Loucy (cell line): ENCODE measurements at regions not wholly inside any gene's neighbourhood (a gene's known extent, or its start where the extent isn't known, plus 50 kb on each side); places are given as distances from the start of the nearest gene placed in this dataset.

Experiments used
- CTCF ChIP-seq: fragments of 200-600 bp; sonication (generic); conservative IDR thresholded peaks from 2 replicates; pipeline ENCODE4 v1.5.1; 2014; ENCODE audit warnings: mild to moderate bottlenecking, antibody characterized with exemption, low read length
- EZH2phosphoT487 ChIP-seq: fragments of 200-600 bp; IDR thresholded peaks from 2 replicates; pipeline ENCODE4 v1.6.1; 2018; ENCODE audit warnings: antibody characterized with exemption, mild to moderate bottlenecking, moderate library complexity, borderline replicate concordance

DNA sequence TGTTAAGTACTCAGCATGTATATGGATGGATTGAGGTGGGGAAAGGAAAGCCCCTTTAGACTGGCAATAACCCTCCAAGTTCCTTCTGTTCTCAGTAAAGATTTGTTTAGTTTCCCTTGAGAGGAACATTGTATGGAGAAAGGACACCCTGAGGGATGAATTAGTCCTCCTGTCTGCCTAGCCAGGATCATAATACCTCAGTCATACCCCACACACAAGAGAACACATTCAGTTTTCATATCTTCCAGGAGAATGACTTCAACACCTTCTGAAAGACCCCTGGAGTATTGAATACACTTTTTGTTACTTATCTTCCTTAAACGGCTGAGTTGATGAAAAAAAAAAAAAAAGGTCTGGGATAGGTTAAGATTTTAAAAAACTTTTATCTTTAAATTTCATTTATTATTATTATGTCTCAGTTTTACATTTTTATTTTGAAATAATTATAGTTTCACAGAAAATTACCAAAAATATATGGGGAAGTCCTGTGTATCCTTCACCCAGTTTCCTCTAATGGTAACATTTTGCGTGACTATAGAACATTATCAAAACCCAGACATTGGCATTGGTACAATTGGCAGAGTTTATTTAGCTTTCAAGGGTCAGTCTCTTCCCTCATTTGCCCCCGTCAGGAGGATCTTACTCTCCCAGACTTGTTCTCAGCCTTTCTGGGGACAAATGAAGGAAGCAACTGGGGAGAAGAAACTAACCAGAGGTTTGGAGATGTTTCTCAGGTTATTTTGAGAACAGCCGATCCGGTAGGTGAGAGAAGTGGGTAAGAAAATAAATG, 88.0 kb downstream of the ACTBL2 start:
- TF ChIP-seq EZH2phosphoT487 (no peak), CTCF (no peak)
